A673 (cell line): ENCODE measurements at regions not wholly inside any gene's neighbourhood (a gene's known extent, or its start where the extent isn't known, plus 50 kb on each side); places are given as distances from the start of the nearest gene placed in this dataset.

Experiments
- CTCF ChIP-seq: fragments of 300-800, 200-600 bp; sonication (generic); conservative IDR thresholded peaks from 2 replicates; pipeline ENCODE4 v1.5.1; 2017; ENCODE audit warnings: low read depth, mild to moderate bottlenecking, antibody characterized with exemption, low read length, moderate library complexity, mixed read lengths
- EZH2 ChIP-seq: fragments of 200-600 bp; sonication (generic); IDR thresholded peaks from 2 replicates; pipeline ENCODE4 v1.6.1; 2017; ENCODE audit warnings: borderline replicate concordance, low read depth, mild to moderate bottlenecking, mixed read lengths, antibody characterized with exemption, low read length; ENCODE audit not compliant: poor library complexity, severe bottlenecking

GRCh38 chr10:9010093-9010492, 955.6 kb downstream of the GATA3 start:
- TF ChIP-seq EZH2 (no peak), CTCF (no peak)
